ENCODE measurements at regions not wholly inside any gene's neighbourhood (a gene's known extent, or its start where the extent isn't known, plus 50 kb on each side); places are given as distances from the start of the nearest gene placed in this dataset.

DNA sequence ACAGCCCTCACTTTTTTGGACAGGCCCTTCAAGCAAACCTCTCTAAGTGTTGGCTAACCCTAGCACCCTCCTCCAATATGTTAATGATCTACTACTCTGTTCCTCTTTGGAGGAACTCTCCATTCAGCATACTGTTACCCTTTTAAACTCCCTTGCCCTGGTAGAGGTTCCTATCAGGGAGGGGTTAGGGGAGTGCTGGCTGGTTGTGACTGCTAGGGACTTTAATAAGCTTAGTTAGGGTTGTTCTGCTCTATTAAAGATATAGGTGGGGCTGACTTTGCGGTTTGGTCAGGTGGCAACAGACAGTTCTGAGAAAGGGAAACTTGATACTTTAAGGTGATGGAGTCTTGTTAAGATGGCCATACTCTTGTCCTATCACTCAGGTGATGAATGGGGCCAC is 301.5 kb upstream of the FBXO33 start:
- no peak for TF ChIP-seq EZH2 (IDR thresholded peaks at IDR 0.05; ENCODE audit: low read length, missing control alignments)
- TF ChIP-seq, protein P1, sequence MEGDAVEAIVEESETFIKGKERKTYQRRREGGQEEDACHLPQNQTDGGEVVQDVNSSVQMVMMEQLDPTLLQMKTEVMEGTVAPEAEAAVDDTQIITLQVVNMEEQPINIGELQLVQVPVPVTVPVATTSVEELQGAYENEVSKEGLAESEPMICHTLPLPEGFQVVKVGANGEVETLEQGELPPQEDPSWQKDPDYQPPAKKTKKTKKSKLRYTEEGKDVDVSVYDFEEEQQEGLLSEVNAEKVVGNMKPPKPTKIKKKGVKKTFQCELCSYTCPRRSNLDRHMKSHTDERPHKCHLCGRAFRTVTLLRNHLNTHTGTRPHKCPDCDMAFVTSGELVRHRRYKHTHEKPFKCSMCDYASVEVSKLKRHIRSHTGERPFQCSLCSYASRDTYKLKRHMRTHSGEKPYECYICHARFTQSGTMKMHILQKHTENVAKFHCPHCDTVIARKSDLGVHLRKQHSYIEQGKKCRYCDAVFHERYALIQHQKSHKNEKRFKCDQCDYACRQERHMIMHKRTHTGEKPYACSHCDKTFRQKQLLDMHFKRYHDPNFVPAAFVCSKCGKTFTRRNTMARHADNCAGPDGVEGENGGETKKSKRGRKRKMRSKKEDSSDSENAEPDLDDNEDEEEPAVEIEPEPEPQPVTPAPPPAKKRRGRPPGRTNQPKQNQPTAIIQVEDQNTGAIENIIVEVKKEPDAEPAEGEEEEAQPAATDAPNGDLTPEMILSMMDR (conservative IDR thresholded peaks at IDR 0.05 in 1 of 2, IDR thresholded peaks at IDR 0.05 in 1 of 2; ENCODE audit: low read depth in 1 of 2, low read length in 2 of 2): no peak

Data from fibroblast of lung (primary cell).